Naive B cell (primary cell): ENCODE measurements at regions not wholly inside any gene's neighbourhood (a gene's known extent, or its start where the extent isn't known, plus 50 kb on each side); places are given as distances from the start of the nearest gene placed in this dataset.
A peak's percentile ranks its signal among the peaks of the same experiment; 100 is the strongest.
"Not testable (repeated sequence)": the region's sequence is repeated elsewhere in the genome, so short reads cannot be mapped to it uniquely, and the experiment has no call there.

Experiments used
- ATAC-seq, 2 donors: fragments of 150-1000 bp; cut with Tn5 transposase; 2 replicates each; pipeline ENCODE4 v1.10.0; 2021; ENCODE audit warnings: low read depth in 2 of 2, mild to moderate bottlenecking in 2 of 2, moderate library complexity in 2 of 2
- DNase-seq: peaks from one replicate; pipeline ENCODE4 v3.0.0; 2022
- H3K27ac Mint-ChIP-seq, 6 donors: one replicate each; pipeline ENCODE4 v1.8.0; 2020 to 2022; ENCODE audit warnings: mild to moderate bottlenecking in 6 of 6, mixed read lengths in 6 of 6, moderate library complexity in 5 of 6, inconsistent platforms in 2 of 6
- H3K27me3 Mint-ChIP-seq, 3 donors: one replicate each; pipeline ENCODE4 v1.8.0; 2021 to 2022; ENCODE audit warnings: mixed read lengths in 3 of 3, mild to moderate bottlenecking in 1 of 3
- H3K36me3 Mint-ChIP-seq, 2 donors: one replicate each; pipeline ENCODE4 v1.8.0; 2020 to 2022; ENCODE audit warnings: mixed read lengths in 2 of 2, inconsistent platforms in 1 of 2, mild to moderate bottlenecking in 1 of 2
- H3K4me1 Mint-ChIP-seq, 3 donors: one replicate each; pipeline ENCODE4 v1.8.0; 2020 to 2022; ENCODE audit warnings: mixed read lengths in 3 of 3, inconsistent platforms in 1 of 3, mild to moderate bottlenecking in 1 of 3, moderate library complexity in 1 of 3
- H3K4me3 Mint-ChIP-seq, 8 donors: one replicate each; pipeline ENCODE4 v1.8.0; 2020 to 2022; ENCODE audit warnings: mild to moderate bottlenecking in 8 of 8, mixed read lengths in 8 of 8, moderate library complexity in 8 of 8, inconsistent platforms in 2 of 8
- H3K9me3 Mint-ChIP-seq, 7 donors: one replicate each; pipeline ENCODE4 v1.8.0; 2020 to 2022; ENCODE audit warnings: mixed read lengths in 7 of 7, mild to moderate bottlenecking in 5 of 7, inconsistent platforms in 2 of 7, moderate library complexity in 1 of 7

DNA sequence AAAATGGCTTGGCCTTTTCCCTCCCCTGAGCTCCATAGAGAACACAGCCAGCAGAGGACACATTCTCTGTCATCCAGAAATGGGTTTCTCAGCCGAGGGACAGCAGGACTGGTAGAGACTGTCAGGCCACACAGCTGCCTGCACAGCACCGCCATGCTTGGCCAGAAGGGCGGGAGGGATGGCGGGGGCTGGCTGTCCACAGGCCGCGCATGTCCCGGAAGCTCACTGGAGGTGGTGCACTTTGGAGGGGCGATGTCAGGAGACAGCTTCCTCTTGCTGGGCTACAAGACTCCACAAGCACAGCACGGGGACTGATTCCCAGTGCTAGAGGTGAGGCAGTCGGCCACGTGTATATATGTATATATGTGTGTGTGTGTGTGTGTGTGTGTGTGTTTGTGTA, 125.3 kb downstream of the GOLGA6L4 start:
- ATAC-seq, H3K27ac Mint-ChIP-seq, H3K9me3 Mint-ChIP-seq, H3K36me3 Mint-ChIP-seq, DNase-seq, H3K4me3 Mint-ChIP-seq, H3K4me1 Mint-ChIP-seq, H3K27me3 Mint-ChIP-seq: not testable (repeated sequence)

DNA sequence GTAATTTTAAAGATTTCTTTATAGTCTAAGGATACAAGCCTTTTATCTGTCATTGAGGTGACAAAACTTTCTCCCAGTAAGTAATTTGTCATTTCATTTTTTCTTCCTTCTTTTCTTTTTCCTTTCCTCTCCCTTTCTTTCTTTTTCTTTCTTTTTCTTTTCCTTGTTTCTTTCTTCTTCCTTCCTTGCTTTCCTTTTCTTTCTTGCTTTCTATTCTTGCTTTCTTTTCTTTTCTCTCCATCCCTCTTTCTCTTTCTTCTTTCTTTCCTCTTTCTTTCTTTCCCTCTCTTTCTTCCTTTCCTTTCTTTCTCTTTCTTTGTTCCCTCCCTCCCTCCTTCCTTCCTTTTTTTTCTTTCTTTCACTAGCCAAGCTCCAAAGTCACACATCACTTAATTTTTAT, 148.8 kb downstream of the GOLGA6L4 start:
- ATAC-seq, DNase-seq, H3K36me3 Mint-ChIP-seq, H3K4me1 Mint-ChIP-seq, H3K9me3 Mint-ChIP-seq: not testable (repeated sequence)
- Mint-ChIP-seq H3K27me3 (peaks cover 13 to 28% (median 22%) of the 10 kb centered on the region in 3 donors), H3K27ac (peak overlapping the region in 1 of 6 donors; percentile 26), H3K4me3 (peak overlapping the region in 1 of 8 donors; percentile 31)

DNA sequence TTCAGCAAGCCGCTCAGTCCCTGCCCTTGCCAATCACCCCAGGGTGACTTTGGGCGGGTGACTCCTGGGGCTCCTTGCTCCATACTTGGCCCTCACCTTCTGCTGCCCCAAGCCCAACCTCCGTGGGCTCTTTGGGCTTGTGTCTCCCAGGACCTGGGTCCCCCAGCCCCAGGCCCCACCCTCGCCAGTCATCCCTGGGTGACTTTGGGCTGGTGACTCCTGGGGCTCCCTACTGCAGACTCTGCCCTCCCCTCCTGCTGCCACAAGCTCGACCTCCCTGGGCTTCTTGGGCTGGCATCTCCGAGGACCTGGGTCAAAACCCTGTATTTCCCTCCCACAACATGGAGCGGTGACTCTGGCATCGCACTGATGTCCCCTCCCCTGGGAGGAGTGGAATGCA, 151.5 kb downstream of the GOLGA6L4 start:
- DNase-seq (no peak), ATAC-seq (no peak)
- peaks cover 0 to 7% (median 2%) of the 10 kb centered on the region in 7 donors for H3K9me3 Mint-ChIP-seq
- H3K27me3 Mint-ChIP-seq: peaks cover 27 to 49% (median 49%) of the 10 kb centered on the region in 3 donors
- H3K27ac Mint-ChIP-seq: no peak overlapping the region
- H3K4me3 Mint-ChIP-seq: no peak overlapping the region
- peaks cover 0 to 9% of the 10 kb centered on the region in 2 donors for H3K36me3 Mint-ChIP-seq
- no peaks in the 10 kb centered on the region for H3K4me1 Mint-ChIP-seq

DNA sequence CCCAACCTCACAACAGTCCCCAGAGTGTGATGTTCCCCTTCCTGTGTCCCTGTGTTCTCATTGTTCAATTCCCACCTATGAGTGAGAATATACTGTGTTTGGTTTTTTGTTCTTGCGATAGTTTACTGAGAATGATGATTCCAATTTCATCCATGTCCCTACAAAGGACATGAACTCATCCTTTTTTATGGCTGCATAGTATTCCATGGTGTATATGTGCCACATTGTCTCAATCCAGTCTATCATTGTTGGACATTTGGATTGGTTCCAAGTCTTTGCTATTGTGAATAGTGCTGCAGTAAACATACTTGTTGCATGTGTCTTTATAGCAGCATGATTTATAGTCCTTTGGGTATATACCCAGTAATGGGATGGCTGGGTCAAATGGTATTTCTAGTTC, 152.6 kb downstream of the GOLGA6L4 start:
- not testable (repeated sequence) for H3K9me3 Mint-ChIP-seq, ATAC-seq, H3K27ac Mint-ChIP-seq, H3K4me1 Mint-ChIP-seq, DNase-seq, H3K36me3 Mint-ChIP-seq
- Mint-ChIP-seq H3K4me3 (peak overlapping the region in 1 of 8 donors; percentile 18), H3K27me3 (peaks cover 27 to 56% (median 51%) of the 10 kb centered on the region in 3 donors)

DNA sequence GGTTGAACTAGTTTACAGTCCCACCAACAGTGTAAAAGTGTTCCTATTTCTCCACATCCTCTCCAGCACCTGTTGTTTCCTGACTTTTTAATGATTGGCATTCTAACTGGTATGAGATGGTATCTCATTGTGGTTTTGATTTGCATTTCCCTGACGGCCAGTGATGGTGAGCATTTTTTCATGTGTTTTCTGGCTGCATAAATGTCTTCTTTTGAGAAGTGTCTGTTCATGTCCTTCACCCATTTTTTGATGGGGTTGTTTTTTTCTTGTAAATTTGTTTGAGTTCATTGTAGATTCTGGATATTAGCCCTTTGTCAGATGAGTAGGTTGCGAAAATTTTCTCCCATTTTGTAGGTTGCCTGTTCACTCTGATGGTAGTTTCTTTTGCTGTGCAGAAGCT, 153.1 kb downstream of the GOLGA6L4 start:
- H3K4me1 Mint-ChIP-seq, DNase-seq, H3K9me3 Mint-ChIP-seq, H3K36me3 Mint-ChIP-seq, H3K27ac Mint-ChIP-seq, ATAC-seq, H3K4me3 Mint-ChIP-seq: not testable (repeated sequence)
- peaks cover 27 to 57% (median 53%) of the 10 kb centered on the region in 3 donors for H3K27me3 Mint-ChIP-seq

DNA sequence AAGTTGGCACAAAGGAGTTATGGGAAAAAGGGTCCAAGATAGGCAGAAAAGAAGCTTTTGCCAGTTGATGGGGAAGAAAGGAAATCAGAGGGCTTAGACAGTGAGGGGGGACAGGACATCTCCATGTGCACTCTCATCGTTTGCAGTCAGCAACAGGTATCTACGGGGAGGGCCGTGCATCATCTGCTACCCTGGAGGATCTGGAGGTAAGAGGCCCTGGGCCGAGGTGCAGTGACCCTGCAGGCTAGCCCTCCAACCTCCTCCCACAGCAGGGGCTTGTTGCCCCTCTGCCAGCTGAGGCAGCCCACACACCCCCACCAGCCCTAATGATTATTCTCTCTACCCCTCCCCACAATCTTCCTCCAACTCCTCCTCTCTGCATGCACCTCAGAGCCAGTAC, 154.8 kb downstream of the GOLGA6L4 start:
- H3K4me1 Mint-ChIP-seq, H3K36me3 Mint-ChIP-seq, H3K27ac Mint-ChIP-seq, DNase-seq, H3K4me3 Mint-ChIP-seq, ATAC-seq, H3K9me3 Mint-ChIP-seq: not testable (repeated sequence)
- peaks cover 27 to 54% (median 51%) of the 10 kb centered on the region in 3 donors for H3K27me3 Mint-ChIP-seq

DNA sequence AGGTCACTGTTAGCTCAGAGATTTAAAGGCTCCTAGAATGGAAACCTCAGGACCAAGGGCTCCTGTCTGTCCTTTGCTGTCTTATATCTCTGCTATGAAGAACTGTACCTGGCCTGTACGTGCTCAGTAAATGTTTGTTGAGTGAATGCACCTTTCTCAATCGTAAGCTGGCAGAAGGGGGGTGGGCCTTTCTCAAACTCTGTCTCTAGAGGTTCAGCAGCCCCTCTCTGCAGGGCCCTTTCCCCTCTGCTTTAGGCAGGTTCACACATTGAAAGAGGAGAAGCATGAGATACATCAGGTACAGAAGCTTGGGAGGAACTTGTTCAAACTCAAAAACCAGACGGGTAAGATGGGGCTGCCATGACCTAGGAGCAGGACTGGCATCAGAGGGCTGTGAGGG, 155.6 kb downstream of the GOLGA6L4 start:
- H3K27me3 Mint-ChIP-seq: peaks cover 27 to 54% (median 51%) of the 10 kb centered on the region in 3 donors
- no peak for ATAC-seq
- no peak overlapping the region for H3K4me3 Mint-ChIP-seq
- H3K27ac Mint-ChIP-seq: peak overlapping the region in 1 of 6 donors; percentile 30
- peaks cover 0 to 7% (median 2%) of the 10 kb centered on the region in 7 donors for H3K9me3 Mint-ChIP-seq
- peaks cover 0 to 5% (median 0%) of the 10 kb centered on the region in 3 donors for H3K4me1 Mint-ChIP-seq
- DNase-seq: no peak
- H3K36me3 Mint-ChIP-seq: peaks cover 0 to 9% of the 10 kb centered on the region in 2 donors

DNA sequence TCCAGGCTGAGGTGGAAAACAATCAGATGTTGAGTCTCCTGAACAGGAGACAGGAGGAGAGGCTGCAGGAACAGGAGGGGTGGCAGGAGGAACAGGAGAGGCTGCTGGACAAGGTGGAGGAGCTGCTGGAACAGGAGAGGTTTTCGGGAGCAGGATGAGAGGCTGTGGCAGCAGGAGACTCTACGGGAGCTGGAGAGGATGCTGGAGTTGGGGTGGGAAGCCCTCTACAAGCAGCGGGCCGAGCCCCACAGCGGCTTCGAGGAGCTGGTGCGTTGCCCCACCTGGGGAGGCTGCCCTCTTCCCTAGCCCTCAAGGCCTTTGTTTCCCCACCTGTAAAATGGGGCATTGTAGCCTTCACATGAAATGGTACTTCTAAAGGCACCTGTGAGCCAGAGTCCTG, 156.4 kb downstream of the GOLGA6L4 start:
- peaks cover 27 to 53% (median 47%) of the 10 kb centered on the region in 3 donors for H3K27me3 Mint-ChIP-seq
- not testable (repeated sequence) for DNase-seq, ATAC-seq, H3K9me3 Mint-ChIP-seq, H3K27ac Mint-ChIP-seq, H3K36me3 Mint-ChIP-seq, H3K4me3 Mint-ChIP-seq, H3K4me1 Mint-ChIP-seq

DNA sequence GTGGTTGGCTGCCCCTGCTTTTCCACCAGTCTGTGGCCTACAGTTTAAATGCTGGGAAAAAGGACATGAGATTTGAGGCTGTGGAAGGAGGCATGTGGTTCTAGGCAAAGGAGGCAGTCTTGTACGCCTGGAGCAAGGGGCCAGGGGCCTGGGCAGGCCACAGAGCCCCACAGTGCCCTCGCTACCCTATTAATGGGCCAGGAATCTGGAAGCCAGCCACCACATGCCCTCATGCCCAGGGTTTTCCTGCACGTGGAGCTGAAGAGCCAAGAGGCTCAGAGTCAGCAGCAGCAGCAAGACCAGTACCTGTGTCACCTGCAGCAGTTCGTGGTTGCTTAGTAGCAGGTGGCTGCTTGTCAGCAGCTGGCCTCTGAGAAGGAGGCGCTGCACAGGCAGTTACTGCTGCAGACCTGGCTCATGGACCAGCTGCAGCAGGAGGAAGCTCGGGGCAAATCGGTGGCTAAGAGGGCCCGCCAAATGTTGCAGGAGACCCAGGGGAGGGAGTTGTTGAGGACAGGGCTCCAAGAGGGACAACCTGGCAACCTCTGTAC, 157.9 kb downstream of the GOLGA6L4 start:
- not testable (repeated sequence) for H3K4me3 Mint-ChIP-seq, H3K27ac Mint-ChIP-seq, DNase-seq, H3K4me1 Mint-ChIP-seq, H3K36me3 Mint-ChIP-seq, ATAC-seq, H3K9me3 Mint-ChIP-seq
- peaks cover 18 to 48% (median 43%) of the 10 kb centered on the region in 3 donors for H3K27me3 Mint-ChIP-seq

DNA sequence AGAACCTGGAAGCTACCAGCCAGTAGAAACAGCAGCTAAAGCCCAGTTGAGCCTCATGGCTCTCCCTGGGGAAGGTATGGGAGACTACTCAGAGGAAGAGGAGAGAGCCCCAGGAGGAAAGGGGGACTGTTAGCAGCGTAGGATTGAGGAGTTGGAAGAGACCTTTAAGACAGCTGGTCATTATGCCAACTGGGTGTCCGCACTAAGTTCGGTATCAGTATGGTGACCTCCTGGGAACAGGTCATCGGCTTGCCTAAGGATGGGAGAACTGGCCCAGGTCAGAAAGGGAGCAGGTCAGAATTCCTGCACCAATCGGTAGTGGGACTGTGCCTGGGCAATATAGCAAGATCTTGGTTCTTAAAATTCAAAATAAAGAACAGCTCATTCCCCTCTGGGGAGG, 158.4 kb downstream of the GOLGA6L4 start:
- H3K36me3 Mint-ChIP-seq, H3K4me3 Mint-ChIP-seq, H3K9me3 Mint-ChIP-seq, ATAC-seq, H3K4me1 Mint-ChIP-seq, DNase-seq: not testable (repeated sequence)
- Mint-ChIP-seq H3K27ac (peak overlapping the region in 1 of 6 donors; percentile 64), H3K27me3 (peaks cover 14 to 48% (median 38%) of the 10 kb centered on the region in 3 donors)

DNA sequence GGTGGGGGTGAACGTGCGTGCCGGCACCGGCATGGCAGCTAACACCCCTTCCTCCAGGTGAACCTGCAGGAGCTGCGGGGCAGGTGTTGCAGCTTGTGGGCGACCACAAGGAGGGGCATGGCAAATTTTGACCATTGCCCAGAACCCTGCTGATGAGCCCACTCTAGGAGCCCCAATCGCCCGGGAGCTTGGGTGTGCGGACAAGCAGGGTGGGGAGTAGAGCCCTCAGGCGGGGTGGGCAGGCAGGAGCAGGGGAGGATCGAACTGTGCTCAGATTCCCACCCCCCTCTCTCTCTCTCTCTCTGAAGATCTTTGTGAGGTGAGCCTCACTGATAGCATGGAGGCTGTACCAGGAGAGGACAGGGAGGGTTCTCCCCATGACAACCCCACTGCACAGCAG, 159.8 kb downstream of the GOLGA6L4 start:
- not testable (repeated sequence) for DNase-seq, H3K27ac Mint-ChIP-seq, H3K4me3 Mint-ChIP-seq, H3K36me3 Mint-ChIP-seq, ATAC-seq, H3K9me3 Mint-ChIP-seq, H3K4me1 Mint-ChIP-seq
- peaks cover 13 to 35% (median 25%) of the 10 kb centered on the region in 3 donors for H3K27me3 Mint-ChIP-seq

DNA sequence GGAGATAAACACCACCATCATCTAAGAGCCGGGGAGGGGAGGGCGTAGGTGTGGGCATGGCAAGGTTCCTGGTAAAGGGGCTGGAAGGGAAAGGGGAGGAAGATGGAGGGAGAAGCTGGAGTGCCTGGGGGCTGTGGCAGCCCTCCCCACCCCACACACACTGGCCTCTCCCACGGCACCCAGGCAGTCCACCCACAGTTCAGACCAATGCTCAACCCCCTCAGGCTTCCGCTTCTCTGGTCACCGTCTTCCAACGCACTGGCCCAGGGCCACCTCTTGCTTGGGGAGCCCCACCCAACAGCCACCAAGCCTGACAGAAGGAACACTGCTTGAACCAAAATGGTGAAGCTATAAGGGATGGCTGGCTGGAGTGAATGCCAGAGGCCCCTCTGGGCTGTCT, 160.3 kb downstream of the GOLGA6L4 start:
- H3K4me3 Mint-ChIP-seq, H3K9me3 Mint-ChIP-seq, H3K36me3 Mint-ChIP-seq, ATAC-seq, H3K27ac Mint-ChIP-seq, DNase-seq, H3K4me1 Mint-ChIP-seq: not testable (repeated sequence)
- H3K27me3 Mint-ChIP-seq: peaks cover 9 to 30% (median 23%) of the 10 kb centered on the region in 3 donors

DNA sequence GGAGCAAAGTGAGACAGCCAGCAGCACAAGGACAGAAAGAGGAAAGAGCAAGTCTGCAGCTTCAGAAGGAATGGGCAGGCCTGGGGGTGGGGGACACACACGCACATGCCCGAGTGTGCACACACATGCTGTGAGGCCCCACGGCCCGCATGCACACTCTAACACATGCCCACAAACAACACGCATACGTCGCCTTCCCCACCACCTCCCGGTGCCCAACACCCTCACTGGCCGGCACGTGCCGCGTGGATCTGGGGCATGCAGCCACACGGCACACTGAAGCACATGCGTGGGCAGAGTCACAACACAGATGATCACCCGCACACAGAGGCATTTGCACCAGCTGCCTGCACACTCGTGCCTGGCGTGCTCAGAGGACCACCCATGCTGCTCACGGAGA, 161.5 kb downstream of the GOLGA6L4 start:
- H3K27me3 Mint-ChIP-seq: peaks cover 0 to 18% (median 13%) of the 10 kb centered on the region in 3 donors
- not testable (repeated sequence) for DNase-seq, ATAC-seq, H3K4me3 Mint-ChIP-seq, H3K9me3 Mint-ChIP-seq, H3K36me3 Mint-ChIP-seq, H3K27ac Mint-ChIP-seq, H3K4me1 Mint-ChIP-seq

DNA sequence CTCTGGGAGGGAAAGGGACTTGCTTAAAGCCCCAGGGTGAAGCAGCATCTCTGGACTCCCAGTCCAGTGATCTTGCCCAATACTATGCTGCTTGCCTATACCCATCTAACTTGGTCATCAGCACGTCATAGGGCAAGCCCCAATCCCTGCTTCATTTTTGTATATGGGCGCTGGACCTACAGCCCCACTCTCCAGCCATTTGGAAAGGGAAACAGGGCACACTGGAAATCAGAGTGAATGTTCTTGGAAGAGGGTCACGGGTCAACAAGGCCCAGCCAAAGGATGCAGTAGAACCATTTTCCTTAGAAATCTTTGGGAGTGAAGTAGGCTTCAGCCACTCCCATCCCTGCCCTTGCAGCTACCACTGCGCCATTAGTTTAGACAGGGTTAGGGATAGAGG, 162.5 kb downstream of the GOLGA6L4 start:
- not testable (repeated sequence) for H3K9me3 Mint-ChIP-seq, H3K27ac Mint-ChIP-seq, DNase-seq, ATAC-seq, H3K4me1 Mint-ChIP-seq, H3K36me3 Mint-ChIP-seq
- Mint-ChIP-seq H3K27me3 (peaks cover 0 to 16% (median 6%) of the 10 kb centered on the region in 3 donors), H3K4me3 (peak overlapping the region in 1 of 8 donors; percentile 61)
